ENCODE measurements at regions not wholly inside any gene's neighbourhood (a gene's known extent, or its start where the extent isn't known, plus 50 kb on each side); places are given as distances from the start of the nearest gene placed in this dataset.
A peak's percentile ranks its signal among the peaks of the same experiment; 100 is the strongest.

GRCh38 chr1:87450136-87450535 lies 121.5 kb downstream of the LMO4 start:
- Histone ChIP-seq H3K36me3 (ENCODE audit: control insufficient read depth in 2 of 2, insufficient read depth in 2 of 2, low read length in 1 of 2) (no peaks in the 10 kb centered on the region), H3K4me2 (ENCODE audit: control insufficient read depth, insufficient read depth) (peak overlapping the region; percentile 69), H3K27me3 (replicated peaks in 1 of 2; ENCODE audit: control insufficient read depth in 2 of 2, insufficient read depth in 2 of 2, low read length in 1 of 2) (no peaks in the 10 kb centered on the region), H4K20me1 (ENCODE audit: control insufficient read depth, insufficient read depth) (no peaks in the 10 kb centered on the region), H3K79me2 (ENCODE audit: control insufficient read depth, insufficient read depth, low read length) (no peaks in the 10 kb centered on the region), H2AFZ (ENCODE audit: control insufficient read depth, low read depth, low read length) (no peak overlapping the region), H3K27ac (ENCODE audit: control insufficient read depth, insufficient read depth) (peak overlapping the region; percentile 48), H3K9me3 (replicated peaks; ENCODE audit: control insufficient read depth, insufficient read depth, low read length) (no peaks in the 10 kb centered on the region; the same call in 1 of the 3 replicates), H3K4me3 (peak overlapping the region; percentile 4; the same call in 1 of the 2 replicates), H3K4me1 (ENCODE audit: control insufficient read depth, insufficient read depth, low read length) (peaks cover 19% of the 10 kb centered on the region), H3K9ac (ENCODE audit: control insufficient read depth, insufficient read depth, low read length) (no peak overlapping the region)
- TF ChIP-seq IRF3 (IDR thresholded peaks at IDR 0.05) (no peak), CUX1 (IDR thresholded peaks at IDR 0.05; ENCODE audit: insufficient replicate concordance, low read depth, low read length) (no peak), ZNF274 (IDR thresholded peaks at IDR 0.05; ENCODE audit: insufficient read depth, insufficient read length) (no peak), MLLT1 (IDR thresholded peaks at IDR 0.05) (no peak), TCF3 (IDR thresholded peaks at IDR 0.05; ENCODE audit: borderline replicate concordance, insufficient read depth, low read depth, low read length) (no peak), LARP7 (IDR thresholded peaks at IDR 0.05) (no peak), ZNF207 (IDR thresholded peaks at IDR 0.05; ENCODE audit: borderline replicate concordance) (no peak), ESRRA (IDR thresholded peaks at IDR 0.05; ENCODE audit: low read length) (no peak), SMAD1 (IDR thresholded peaks at IDR 0.05; ENCODE audit: low read depth, partially characterized antibody) (no peak), BRCA1 (IDR thresholded peaks at IDR 0.05; ENCODE audit: low read depth, low read length) (no peak), BACH1 (IDR thresholded peaks at IDR 0.05; ENCODE audit: borderline replicate concordance) (no peak), ZNF24 (IDR thresholded peaks at IDR 0.05) (no peak)
- RAD21 ChIA-PET (ENCODE audit: unreplicated experiment) = interaction anchor here (1.5 to 4.1 kb wide), 4 partner anchors 13 to 299 kb away, joined by 4 to 55 read pairs (median 5); no protein-coding TSS in a partner anchor
- WGBS (ENCODE audit: insufficient coverage, insufficient replicate concordance, low lambda C conversion rate, missing lambda C conversion rate) = 53% methylated on average over 5 of the region's 5 CpGs
- no peak for ATAC-seq
- POLR2A ChIA-PET = interaction anchor here (1.0 to 1.7 kb wide), 4 partner anchors 115 to 121 kb away, joined by 3 to 6 read pairs (median 4); partner anchors contain the start of gene LMO4
- SMC1A ChIA-PET (ENCODE audit: uncharacterized antibody, unreplicated experiment) = interaction anchor here (1.2 to 3.2 kb wide), 8 partner anchors 9 to 158 kb away, joined by 3 to 17 read pairs (median 8); no protein-coding TSS in a partner anchor
- DNase-seq (ENCODE audit: low read depth, low spot score) = no peak
- BruUV-seq (replicated peaks) = no TSS peak
- intact Hi-C loops (cut with micrococcal nuclease; ENCODE audit: unreplicated experiment) (no loop called here), in situ Hi-C loops (cut with MboI) (loop anchor here (5.0 kb wide), 1 partner anchor 118 kb away; no protein-coding TSS in a partner anchor)
- FAIRE-seq = no peak
- CTCF ChIA-PET = interaction anchor here (0.7 to 3.7 kb wide), 8 partner anchors 10 to 504 kb away, joined by 3 to 19 read pairs (median 6); no protein-coding TSS in a partner anchor

Measured in GM12878 (cell line).